ENCODE measurements at regions not wholly inside any gene's neighbourhood (a gene's known extent, or its start where the extent isn't known, plus 50 kb on each side); places are given as distances from the start of the nearest gene placed in this dataset.

GRCh38 chr4:12270546-12270945 lies 841.9 kb upstream of the HS3ST1 start:
- DNase-seq, result no peak

- no peak for DNase-seq
These were observed 836.9 kb upstream of the HS3ST1 start for GRCh38 chr4:12265554-12265953.

GRCh38 chr4:12260453-12260852 lies 831.8 kb upstream of the HS3ST1 start:
- no peak for DNase-seq

- DNase-seq, result no peak
These were observed 816.3 kb upstream of the HS3ST1 start for GRCh38 chr4:12244973-12245372.

- DNase-seq, result no peak
These were observed 813.7 kb upstream of the HS3ST1 start for GRCh38 chr4:12242354-12242753.

- DNase-seq, result no peak
These were observed 811.4 kb upstream of the HS3ST1 start for GRCh38 chr4:12239897-12240636.

GRCh38 chr4:12231098-12231497 lies 802.4 kb upstream of the HS3ST1 start:
- peak; percentile 7 for DNase-seq

GRCh38 chr4:12221031-12221430 lies 792.3 kb upstream of the HS3ST1 start:
- DNase-seq, result no peak

- DNase-seq, result no peak
These were observed 782.9 kb upstream of the HS3ST1 start for GRCh38 chr4:12211636-12212035.

- no peak for DNase-seq
These were observed 778.7 kb upstream of the HS3ST1 start for GRCh38 chr4:12207396-12207795.

GRCh38 chr4:12206091-12206490 lies 777.4 kb upstream of the HS3ST1 start:
- DNase-seq, result no peak

- DNase-seq, result no peak
These were observed 775.3 kb upstream of the HS3ST1 start for GRCh38 chr4:12203945-12204344.

- DNase-seq, result no peak
These were observed 771.5 kb upstream of the HS3ST1 start for GRCh38 chr4:12200226-12200625.

GRCh38 chr4:12186526-12186925 lies 757.8 kb upstream of the HS3ST1 start:
- DNase-seq, result no peak

- no peak for DNase-seq
These were observed 750.2 kb upstream of the HS3ST1 start for GRCh38 chr4:12178614-12179610.

- no peak for DNase-seq
These were observed 748.7 kb upstream of the HS3ST1 start for GRCh38 chr4:12177416-12177815.

GRCh38 chr4:12173496-12173895 lies 744.8 kb upstream of the HS3ST1 start:
- no peak for DNase-seq

GRCh38 chr4:12172198-12172973 lies 743.7 kb upstream of the HS3ST1 start:
- no peak for DNase-seq

- DNase-seq, result no peak
These were observed 741.6 kb upstream of the HS3ST1 start for GRCh38 chr4:12170308-12170707.

- no peak for DNase-seq
These were observed 736.9 kb upstream of the HS3ST1 start for GRCh38 chr4:12165616-12166015.

- no peak for DNase-seq
These were observed 717.6 kb upstream of the HS3ST1 start for GRCh38 chr4:12146339-12146738.

- DNase-seq, result no peak
These were observed 717.1 kb upstream of the HS3ST1 start for GRCh38 chr4:12145768-12146167.

- DNase-seq, result no peak
These were observed 716.4 kb upstream of the HS3ST1 start for GRCh38 chr4:12145106-12145505.
